ENCODE measurements at regions not wholly inside any gene's neighbourhood (a gene's known extent, or its start where the extent isn't known, plus 50 kb on each side); places are given as distances from the start of the nearest gene placed in this dataset.

- no peak overlapping the region for H4K5ac ChIP-seq (ENCODE audit: insufficient read length, low read depth, low read length)
- H2BK5ac ChIP-seq (ENCODE audit: low read depth, low read length) = no peak overlapping the region
- H3K79me2 ChIP-seq (ENCODE audit: control insufficient read depth in 1 of 2, insufficient read depth in 2 of 2, low read length in 2 of 2) = no peaks in the 10 kb centered on the region
- H3K23ac ChIP-seq (ENCODE audit: insufficient read length) = no peak overlapping the region
- no peak overlapping the region for H3K14ac ChIP-seq (ENCODE audit: insufficient read length)
- no peak overlapping the region for H2BK20ac ChIP-seq (ENCODE audit: low read length)
- no peak overlapping the region for H2BK12ac ChIP-seq (ENCODE audit: low read depth, low read length)
- peaks cover 0 to 4% (median 0%) of the 10 kb centered on the region in 4 experiments; a peak in 2 of 7 replicates for H3K4me1 ChIP-seq (replicated peaks in 1 of 4; ENCODE audit: control insufficient read depth in 3 of 4, insufficient read depth in 4 of 4, low read length in 3 of 4)
- no peak overlapping the region for H3K4me2 ChIP-seq (ENCODE audit: insufficient read depth in 1 of 2, low read depth in 2 of 2, low read length in 2 of 2)
- no peak overlapping the region for H4K91ac ChIP-seq (replicated peaks; ENCODE audit: insufficient read length, low read length)
- FAIRE-seq (no peak), DNase-seq (ENCODE audit: low read depth in 1 of 2, low spot score in 2 of 2) (no peak)
- no peak overlapping the region for H3K9ac ChIP-seq (replicated peaks in 1 of 4; ENCODE audit: extremely low read depth in 1 of 4, low read depth in 3 of 4, low read length in 3 of 4)
- no peak overlapping the region for H3K4me3 ChIP-seq (ENCODE audit: extremely low read depth in 1 of 4, insufficient read depth in 2 of 4, low read depth in 3 of 4, low read length in 4 of 4)
- no peaks in the 10 kb centered on the region for H3K79me1 ChIP-seq (ENCODE audit: low read depth, low read length)
- no peaks in the 10 kb centered on the region for H3K36me3 ChIP-seq (ENCODE audit: control insufficient read depth in 2 of 4, insufficient read depth in 4 of 4, low read length in 3 of 4)
- TF ChIP-seq SUZ12 (IDR thresholded peaks at IDR 0.05; ENCODE audit: low read length) (no peak), BCL11A (IDR thresholded peaks at IDR 0.05; ENCODE audit: low read depth in 2 of 2, low read length in 2 of 2) (no peak), RAD21 (IDR thresholded peaks at IDR 0.05 in 1 of 2, conservative IDR thresholded peaks at IDR 0.05 in 1 of 2; ENCODE audit: low read depth in 2 of 2, low read length in 2 of 2) (no peak), RNF2 (IDR thresholded peaks at IDR 0.05; ENCODE audit: borderline replicate concordance, low read depth, low read length, missing control alignments, poor library complexity, severe bottlenecking) (no peak), EP300 (IDR thresholded peaks at IDR 0.05; ENCODE audit: borderline replicate concordance in 1 of 2, low read depth in 2 of 2, low read length in 2 of 2) (no peak), POLR2A (IDR thresholded peaks at IDR 0.05; ENCODE audit: control extremely low read depth in 1 of 2, low read depth in 2 of 2, low read length in 2 of 2) (no peak)
- H3K9me3 ChIP-seq (ENCODE audit: insufficient read depth in 2 of 2, low read depth in 1 of 2, low read length in 1 of 2) = no peaks in the 10 kb centered on the region
- no peak overlapping the region for H3K56ac ChIP-seq (replicated peaks; ENCODE audit: insufficient read length, low read depth, low read length)
- H3K27ac ChIP-seq (ENCODE audit: low read depth, low read length) = no peak overlapping the region
- no peak overlapping the region for H3K18ac ChIP-seq (ENCODE audit: extremely low read depth, low read length)
- H3K4ac ChIP-seq (replicated peaks; ENCODE audit: insufficient read length, low read depth, low read length) = no peak overlapping the region
- ChIA-PET POLR2A (ENCODE audit: partially characterized antibody) (no interaction called here), CTCF (ENCODE audit: partially characterized antibody) (interaction anchor here (0.8 to 1.6 kb wide), 5 partner anchors 11 to 143 kb away, joined by 3 to 6 read pairs (median 3); no protein-coding TSS in a partner anchor)
- no peaks in the 10 kb centered on the region for H4K20me1 ChIP-seq (replicated peaks in 1 of 2; ENCODE audit: control insufficient read depth in 1 of 2, insufficient read depth in 2 of 2, low read length in 2 of 2)
- H4K8ac ChIP-seq (ENCODE audit: extremely low read depth, insufficient read depth, low read length) = no peak overlapping the region
- H2BK120ac ChIP-seq (replicated peaks; ENCODE audit: low read depth, low read length) = no peak overlapping the region
- no peak overlapping the region for H2AFZ ChIP-seq (ENCODE audit: low read length)
- no peaks in the 10 kb centered on the region; the same call in 1 of the 2 replicates for H3K23me2 ChIP-seq (ENCODE audit: low read depth, low read length)
- 93% methylated on average over 3 of the region's 3 CpGs; no CpG with 5 or more reads in 1 of the 2 experiments for WGBS, 2 experiments (ENCODE audit: extremely low coverage in 1 of 2, insufficient coverage in 1 of 2, insufficient read length in 1 of 2, insufficient replicate concordance in 2 of 2, low coverage in 1 of 2, low lambda C conversion rate in 2 of 2, missing lambda C conversion rate in 1 of 2)
- no peak overlapping the region for H2BK15ac ChIP-seq (ENCODE audit: low read length)
- no peak overlapping the region for H2AK5ac ChIP-seq (ENCODE audit: low read depth, low read length)
- H3K27me3 ChIP-seq (replicated peaks in 1 of 4; ENCODE audit: control insufficient read depth in 3 of 4, extremely low read depth in 1 of 4, insufficient read depth in 3 of 4, low read length in 3 of 4) = no peaks in the 10 kb centered on the region
Observed at GRCh38 chr5:9888501-9888901, 258.4 kb upstream of the TAS2R1 start.
